ENCODE measurements at regions not wholly inside any gene's neighbourhood (a gene's known extent, or its start where the extent isn't known, plus 50 kb on each side); places are given as distances from the start of the nearest gene placed in this dataset.
"Not testable (repeated sequence)": the region's sequence is repeated elsewhere in the genome, so short reads cannot be mapped to it uniquely, and the experiment has no call there.

- no peaks in the 10 kb centered on the region for H3K27me3 ChIP-seq
- 30 to 50% methylated on average over 2 of the region's 2 CpGs for WGBS, 2 donors
- no peaks in the 10 kb centered on the region for H3K4me1 ChIP-seq
- no peak overlapping the region for H3K27ac ChIP-seq
- H3K36me3 ChIP-seq, result no peaks in the 10 kb centered on the region
- intact Hi-C loops (cut with DNase I), result no loop called here
- no peak for DNase-seq
- no peak overlapping the region for H3K4me3 ChIP-seq
- TF ChIP-seq CTCF (IDR thresholded peaks at IDR 0.05) (no peak), POLR2A (IDR thresholded peaks at IDR 0.05) (no peak)
- no peaks in the 10 kb centered on the region for H3K9me3 ChIP-seq
Observed at GRCh38 chr5:92147798-92148197, 764.7 kb upstream of the ARRDC3 start.

GRCh38 chr5:92147266-92147665 lies 764.1 kb upstream of the ARRDC3 start:
- H3K9me3 ChIP-seq, result no peaks in the 10 kb centered on the region
- no peak overlapping the region for H3K27ac ChIP-seq
- DNase-seq, result no peak
- H3K27me3 ChIP-seq, result no peaks in the 10 kb centered on the region
- H3K4me3 ChIP-seq, result no peak overlapping the region
- no peaks in the 10 kb centered on the region for H3K4me1 ChIP-seq
- no peak for TF ChIP-seq CTCF (IDR thresholded peaks at IDR 0.05)
- no peak for TF ChIP-seq POLR2A (IDR thresholded peaks at IDR 0.05)
- H3K36me3 ChIP-seq, result no peaks in the 10 kb centered on the region
- intact Hi-C loops (cut with DNase I), result no loop called here
- 42 to 46% methylated on average over 3 of the region's 3 CpGs for WGBS, 2 donors

- 61 to 62% methylated on average over 3 of the region's 3 CpGs for WGBS, 2 donors
- H3K27ac ChIP-seq, result no peak overlapping the region
- H3K9me3 ChIP-seq, result no peaks in the 10 kb centered on the region
- no peak for DNase-seq
- H3K4me1 ChIP-seq, result no peaks in the 10 kb centered on the region
- intact Hi-C loops (cut with DNase I), result no loop called here
- TF ChIP-seq POLR2A (IDR thresholded peaks at IDR 0.05) (no peak), CTCF (IDR thresholded peaks at IDR 0.05) (no peak)
- H3K36me3 ChIP-seq, result no peaks in the 10 kb centered on the region
- no peak overlapping the region for H3K4me3 ChIP-seq
- H3K27me3 ChIP-seq, result no peaks in the 10 kb centered on the region
Observed at GRCh38 chr5:92145852-92146251, 762.7 kb upstream of the ARRDC3 start.

GRCh38 chr5:92144824-92145223 lies 761.7 kb upstream of the ARRDC3 start:
- no peak for DNase-seq
- 59 to 74% methylated on average over 3 of the region's 3 CpGs for WGBS, 2 donors
- H3K27ac ChIP-seq, result no peak overlapping the region
- TF ChIP-seq POLR2A (IDR thresholded peaks at IDR 0.05) (no peak), CTCF (IDR thresholded peaks at IDR 0.05) (no peak)
- H3K36me3 ChIP-seq, result no peaks in the 10 kb centered on the region
- no peaks in the 10 kb centered on the region for H3K27me3 ChIP-seq
- no peak overlapping the region for H3K4me3 ChIP-seq
- H3K4me1 ChIP-seq, result no peaks in the 10 kb centered on the region
- H3K9me3 ChIP-seq, result no peaks in the 10 kb centered on the region
- intact Hi-C loops (cut with DNase I), result no loop called here

- 72 to 80% methylated on average over 5 of the region's 5 CpGs for WGBS, 2 donors
- H3K9me3 ChIP-seq; H3K4me3 ChIP-seq; H3K27ac ChIP-seq; H3K36me3 ChIP-seq; H3K4me1 ChIP-seq; H3K27me3 ChIP-seq; intact Hi-C loops (cut with DNase I); DNase-seq: not testable (repeated sequence)
Observed at GRCh38 chr5:92132294-92132908, 749.3 kb upstream of the ARRDC3 start.

- intact Hi-C loops (cut with DNase I), result no loop called here
- 54 to 90% methylated on average over 1 of the region's 1 CpG for WGBS, 2 donors
Observed at GRCh38 chr5:92126182-92126581, 743.1 kb upstream of the ARRDC3 start.

More at GRCh38 chr5:92126182-92126581, 743.1 kb upstream of the ARRDC3 start:
- Histone ChIP-seq H3K27me3 (no peaks in the 10 kb centered on the region), H3K36me3 (no peaks in the 10 kb centered on the region), H3K4me3 (no peak overlapping the region), H3K9me3 (no peaks in the 10 kb centered on the region), H3K27ac (no peak overlapping the region), H3K4me1 (no peaks in the 10 kb centered on the region)
- TF ChIP-seq POLR2A (IDR thresholded peaks at IDR 0.05) (no peak), CTCF (IDR thresholded peaks at IDR 0.05) (no peak)
- DNase-seq, result no peak
